MV-4-11 (cell line): ENCODE measurements at regions not wholly inside any gene's neighbourhood (a gene's known extent, or its start where the extent isn't known, plus 50 kb on each side); places are given as distances from the start of the nearest gene placed in this dataset.

Experiments used
- DNase-seq: peaks from one replicate; lab custom pipeline; 2025; lab: John Stamatoyannopoulos, UW

DNA sequence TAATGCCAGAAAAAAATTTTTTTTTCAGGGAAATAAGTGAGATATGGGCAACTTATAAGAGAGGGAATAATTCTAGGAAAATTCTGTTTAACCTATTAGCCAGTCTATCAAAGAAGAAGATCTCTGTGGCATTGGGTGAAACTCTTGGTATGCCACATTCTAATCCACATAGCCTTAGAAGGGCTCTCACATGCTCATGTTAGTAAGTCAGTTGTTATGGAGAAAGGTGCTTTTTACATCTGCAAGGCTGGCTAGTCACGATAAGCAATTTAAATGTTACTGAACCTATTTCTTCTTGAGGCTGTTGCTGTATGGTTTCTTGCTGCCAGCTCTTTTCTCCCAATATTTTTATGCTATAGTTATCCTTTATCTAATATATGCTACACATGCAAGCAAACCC, 89.9 kb upstream of the MAGI1 start:
- DNase-seq: no peak

DNA sequence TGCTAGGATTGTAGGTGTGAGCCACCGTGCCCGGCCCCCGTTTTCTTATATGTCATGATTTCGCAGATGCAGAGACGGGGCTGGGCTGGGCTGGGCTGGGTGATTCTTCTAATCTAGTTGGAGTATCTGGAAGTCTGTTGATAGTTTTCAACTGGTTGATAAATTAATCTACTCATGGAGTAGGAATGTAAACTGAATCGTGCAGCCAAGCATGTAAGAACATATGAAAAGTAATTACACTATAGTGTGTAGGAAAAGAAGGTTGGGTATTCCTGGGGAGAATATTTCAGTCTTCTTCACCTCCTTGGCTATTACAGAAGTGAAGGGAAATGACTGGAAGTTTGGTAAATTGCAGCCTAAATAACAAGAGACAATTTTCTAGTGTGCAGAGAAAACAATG, 82.6 kb upstream of the MAGI1 start:
- DNase-seq: no peak

DNA sequence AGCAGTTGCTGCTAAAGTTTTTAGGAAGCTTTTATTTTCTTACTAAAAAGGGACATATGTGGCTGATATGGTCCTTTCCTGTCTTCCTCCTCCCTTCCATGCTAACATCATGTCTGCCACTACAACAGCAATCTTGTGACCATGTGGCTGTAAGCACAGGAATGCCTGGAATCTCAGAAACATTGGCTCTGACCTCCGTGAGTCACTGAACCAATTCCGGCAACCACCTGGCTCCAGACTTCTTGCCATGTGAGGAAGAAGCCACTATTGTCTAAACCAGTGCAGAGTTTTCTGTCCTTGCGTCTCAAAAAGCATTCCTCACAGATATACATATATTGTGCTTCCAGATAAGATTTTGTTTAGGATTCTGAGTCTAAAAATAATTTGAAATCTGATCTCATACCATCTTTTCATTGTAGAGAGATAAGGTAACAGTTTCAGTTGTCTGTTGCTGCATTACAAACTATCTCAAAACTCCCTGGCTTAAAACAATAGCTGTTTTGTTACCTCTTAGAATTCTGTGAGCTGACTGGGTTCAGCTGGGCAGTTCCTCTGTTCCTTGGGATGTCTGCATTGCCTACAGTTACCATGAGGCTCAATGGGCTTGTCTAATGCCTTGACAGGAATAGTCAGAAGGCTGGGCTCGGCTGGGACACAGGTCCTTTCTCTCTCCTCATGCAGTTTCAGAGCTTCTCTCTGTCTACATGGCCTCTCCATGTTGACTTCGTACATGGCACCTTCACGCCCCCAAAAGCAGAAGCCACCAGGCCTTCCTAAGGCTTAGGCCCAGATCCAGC, 77.3 kb upstream of the MAGI1 start:
- no peak for DNase-seq

DNA sequence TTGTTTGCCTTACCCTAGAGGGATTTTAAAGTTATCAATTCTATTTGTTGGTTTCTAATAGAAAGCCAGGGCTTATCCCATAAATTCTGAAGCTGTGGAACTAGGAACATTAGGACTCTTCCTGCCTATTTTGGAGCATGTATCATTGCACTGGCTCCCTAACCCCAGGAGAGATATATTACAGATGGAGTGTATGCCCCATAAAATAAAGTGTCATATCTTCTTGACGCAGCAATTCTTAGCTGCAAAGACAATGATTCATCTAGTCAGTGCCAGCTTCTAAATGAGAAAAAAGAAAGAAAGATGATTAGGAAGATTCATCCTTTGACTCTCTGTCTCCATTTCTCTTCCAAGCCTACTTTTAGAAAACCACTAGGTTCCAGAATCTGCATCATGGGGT, 74.8 kb upstream of the MAGI1 start:
- no peak for DNase-seq

DNA sequence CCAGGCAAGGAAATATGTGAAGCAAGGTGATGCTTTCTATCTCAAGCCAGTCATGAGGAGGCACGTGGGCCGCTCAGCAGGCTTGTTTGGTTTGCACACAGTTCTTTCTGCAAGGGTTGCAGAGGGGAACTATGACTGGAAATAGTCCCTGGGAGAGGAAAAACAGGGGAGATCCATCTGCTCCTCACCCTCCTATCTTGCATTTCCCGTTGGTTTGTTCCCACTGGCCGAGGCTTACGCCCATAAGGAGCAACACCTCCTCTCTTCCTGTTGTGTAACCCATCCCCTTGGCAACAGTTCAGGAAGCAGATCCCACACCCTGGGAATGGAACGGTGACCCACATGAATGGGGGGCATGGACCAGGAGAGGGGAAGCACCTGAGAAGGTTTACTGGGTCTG, 72.1 kb upstream of the MAGI1 start:
- no peak for DNase-seq

DNA sequence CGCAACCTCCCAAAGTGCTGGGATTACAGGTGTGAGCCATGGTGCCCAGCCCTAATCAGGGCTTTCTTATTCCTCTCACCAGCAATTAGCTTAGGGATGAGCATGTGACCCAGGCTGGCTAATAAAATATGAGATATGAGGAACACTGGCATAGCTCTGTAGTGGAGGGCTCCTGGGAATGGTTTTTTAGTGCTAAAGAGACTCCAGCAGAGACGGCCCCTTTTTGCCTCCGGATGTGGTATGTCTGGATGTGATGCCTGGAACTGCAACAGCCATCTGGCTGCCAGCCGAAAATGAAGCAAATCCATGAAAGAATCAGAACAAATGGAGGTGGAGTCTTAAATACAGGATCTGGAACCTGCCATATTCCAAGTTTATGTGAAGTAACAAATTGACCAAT, 69.1 kb upstream of the MAGI1 start:
- no peak for DNase-seq

DNA sequence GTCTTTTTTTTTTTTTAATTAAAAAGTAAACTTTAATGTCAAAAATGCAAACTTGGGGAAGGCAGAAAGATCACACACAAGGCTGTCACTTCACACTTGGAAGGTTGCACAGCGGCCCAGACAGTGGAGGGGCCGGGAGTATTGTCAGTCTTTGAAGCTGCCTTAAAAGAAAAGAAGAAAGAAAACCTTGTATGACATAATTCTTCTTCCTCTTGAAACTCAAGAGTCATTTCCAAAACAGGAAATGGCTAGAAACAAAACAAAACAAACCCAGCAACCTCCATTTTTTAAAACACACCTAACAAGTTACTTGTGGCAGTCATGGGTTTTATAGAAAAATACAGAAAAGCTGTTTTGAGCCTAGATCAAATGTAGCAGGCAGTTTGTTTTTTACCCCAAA, 68.1 kb upstream of the MAGI1 start:
- DNase-seq: peak; percentile 52

DNA sequence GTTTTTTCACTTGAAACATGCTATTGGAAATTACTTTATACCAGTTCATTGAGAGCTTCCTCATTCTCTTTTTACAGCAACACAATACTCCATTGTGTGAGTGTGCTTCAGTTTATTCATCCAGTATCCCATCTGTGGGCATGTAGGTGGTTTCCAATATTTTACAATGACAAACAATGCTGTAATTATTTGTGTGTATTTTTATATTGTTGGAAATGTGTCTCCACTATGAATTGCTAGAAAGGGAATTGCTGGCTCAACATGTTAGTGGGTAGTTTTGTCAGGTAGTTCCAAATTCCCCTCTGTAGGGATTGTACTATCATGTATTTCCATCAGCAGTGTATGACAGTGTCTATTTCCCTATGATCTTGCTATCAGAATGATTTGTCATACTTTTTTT, 65.8 kb upstream of the MAGI1 start:
- DNase-seq: no peak

DNA sequence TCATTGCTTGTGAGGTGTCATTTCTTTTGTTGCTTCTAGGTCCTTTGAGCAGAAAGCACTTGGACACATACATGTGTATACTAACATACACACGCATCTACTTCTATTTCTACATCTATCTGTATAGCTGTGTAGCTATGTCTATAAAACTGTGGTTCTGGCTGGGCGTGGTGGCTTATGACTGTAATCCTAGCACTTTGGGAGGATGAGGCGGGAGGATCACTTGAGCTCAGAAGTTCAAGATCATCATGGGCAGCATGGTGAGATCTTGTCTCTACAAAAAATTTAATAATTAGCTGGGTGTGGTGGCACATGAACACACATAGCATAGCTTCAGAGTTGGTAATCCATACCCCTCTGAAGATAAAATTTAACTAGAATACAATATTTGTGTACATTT, 65.0 kb upstream of the MAGI1 start:
- no peak for DNase-seq

DNA sequence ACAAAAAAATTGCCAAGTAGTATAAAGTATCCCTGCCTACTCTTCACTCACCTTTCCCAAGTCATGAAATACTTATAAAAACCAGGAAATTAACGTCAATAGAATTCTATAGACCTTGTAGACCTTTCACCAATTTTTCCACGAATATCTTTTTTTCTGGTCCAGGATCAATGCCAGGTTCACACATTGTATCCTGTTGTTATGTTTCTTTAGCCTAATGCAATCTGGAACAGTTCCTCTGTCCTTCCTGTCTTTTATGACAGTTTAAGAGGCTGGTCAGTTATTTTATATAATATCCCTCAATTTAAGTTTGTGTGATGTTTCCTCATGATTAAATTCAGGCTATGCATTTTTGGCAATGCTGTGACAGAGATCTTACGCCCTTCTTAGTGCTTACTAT, 63.2 kb upstream of the MAGI1 start:
- DNase-seq: no peak

DNA sequence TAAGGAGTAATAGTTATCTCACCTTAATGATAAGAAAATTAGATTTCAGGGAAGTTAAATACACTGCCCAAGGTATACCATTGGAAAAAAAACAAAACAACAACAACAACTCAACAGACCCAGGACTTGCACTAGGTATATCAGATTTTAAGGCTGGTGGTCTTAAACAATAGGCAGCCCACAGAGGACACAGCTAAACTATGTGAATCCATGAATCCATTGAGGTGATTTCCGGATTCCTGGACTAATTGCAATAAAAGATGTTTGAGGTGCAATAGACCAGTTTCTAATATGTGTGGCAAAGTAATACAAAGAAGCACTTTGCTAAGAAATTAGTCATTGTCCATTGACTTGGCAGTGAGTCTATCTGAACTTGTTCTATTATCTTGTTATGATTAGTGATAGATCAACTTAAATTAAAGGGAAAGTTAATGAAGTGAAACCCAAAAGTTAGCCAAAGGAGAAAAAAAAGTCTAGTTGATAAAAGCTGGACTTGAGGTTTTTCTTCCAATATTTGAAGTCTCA, 60.9 kb upstream of the MAGI1 start:
- DNase-seq: no peak

DNA sequence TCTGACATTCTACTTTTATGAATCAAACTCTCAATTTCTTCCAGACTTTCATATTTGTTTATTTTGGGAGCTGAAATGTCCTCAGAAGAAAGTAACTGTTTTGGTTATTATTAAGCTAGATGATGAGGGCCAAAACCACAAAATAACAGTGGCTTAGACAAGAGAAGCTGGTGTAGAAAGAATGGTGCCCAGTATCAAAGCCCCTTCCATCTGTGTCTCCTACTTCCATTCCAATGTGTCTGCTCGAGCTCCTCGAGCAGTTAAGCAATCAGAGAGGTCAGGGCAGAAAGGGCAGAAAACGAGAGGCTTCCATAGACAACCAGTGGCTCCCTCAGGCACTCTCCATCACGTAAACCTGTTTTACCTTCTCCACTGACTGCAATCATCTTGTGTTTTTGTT, 59.7 kb upstream of the MAGI1 start:
- DNase-seq: no peak

DNA sequence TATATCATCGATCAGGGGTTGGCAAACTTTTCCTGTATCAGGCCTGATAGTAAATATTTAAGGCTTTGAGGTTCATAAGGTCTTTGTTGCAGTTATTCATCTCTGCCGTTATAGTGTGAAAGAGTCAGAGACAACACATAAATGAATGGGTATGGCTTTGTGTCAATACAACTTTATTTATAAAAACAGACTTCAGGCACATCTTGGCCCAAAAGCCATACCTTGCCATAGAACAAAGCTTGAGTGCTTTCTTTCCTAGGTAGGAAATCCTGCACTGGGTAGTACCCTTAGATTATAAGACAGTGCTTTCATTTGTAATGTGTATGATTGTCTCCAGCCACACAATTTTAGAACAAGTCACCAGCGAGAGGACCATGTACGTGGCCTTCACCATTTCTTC, 58.9 kb upstream of the MAGI1 start:
- DNase-seq: no peak

DNA sequence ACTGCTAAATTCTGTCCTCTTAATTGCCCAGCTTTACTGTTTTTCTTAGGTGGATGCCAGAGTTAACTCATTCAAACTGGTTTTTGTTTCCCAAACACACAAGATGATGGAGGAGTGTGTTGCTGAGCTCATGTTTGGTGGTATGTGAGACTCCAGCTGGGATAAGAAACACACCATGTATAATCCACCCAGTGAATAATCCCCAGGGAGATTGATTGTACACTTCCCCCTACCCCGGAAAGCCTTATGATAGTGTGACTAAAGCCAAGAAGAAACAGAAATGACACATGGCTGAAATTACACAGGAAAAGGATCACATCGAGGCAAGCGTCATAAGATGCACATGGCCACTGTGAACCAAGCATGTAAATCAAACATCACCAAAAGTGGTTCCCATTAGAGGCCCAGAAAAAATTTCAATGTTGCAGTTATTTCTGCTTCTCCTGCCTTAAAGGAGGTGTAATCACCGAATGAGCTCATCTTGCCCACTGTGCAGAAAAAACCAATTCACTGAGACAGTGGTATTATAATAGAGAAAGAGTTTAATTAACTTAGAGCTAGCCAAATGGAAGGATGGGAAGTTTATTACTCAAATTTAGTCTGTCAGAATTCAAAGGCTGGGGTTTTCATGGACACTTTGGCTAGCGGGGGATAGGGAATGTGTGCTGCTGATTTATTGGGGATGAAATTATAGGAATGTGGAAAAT, 56.7 kb upstream of the MAGI1 start:
- DNase-seq: peak; percentile 30

DNA sequence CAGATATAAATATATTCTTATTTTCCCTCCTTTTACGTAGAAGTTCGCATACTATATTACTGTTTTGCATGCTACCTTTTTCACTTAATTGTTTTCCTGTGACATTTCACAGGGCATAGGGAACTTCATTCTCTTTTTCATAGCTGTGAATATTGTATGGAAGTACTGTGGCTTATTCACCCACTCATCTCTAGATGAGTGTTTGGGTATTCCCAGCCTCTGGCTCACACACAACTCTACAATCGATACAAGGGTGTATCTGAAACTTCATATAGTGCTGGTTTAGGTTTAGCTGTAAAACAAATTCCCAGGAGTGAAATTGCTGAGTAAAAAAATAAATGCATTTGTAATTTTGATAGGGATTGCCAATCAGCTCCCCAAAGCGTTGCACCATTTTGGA, 55.3 kb upstream of the MAGI1 start:
- DNase-seq: no peak

DNA sequence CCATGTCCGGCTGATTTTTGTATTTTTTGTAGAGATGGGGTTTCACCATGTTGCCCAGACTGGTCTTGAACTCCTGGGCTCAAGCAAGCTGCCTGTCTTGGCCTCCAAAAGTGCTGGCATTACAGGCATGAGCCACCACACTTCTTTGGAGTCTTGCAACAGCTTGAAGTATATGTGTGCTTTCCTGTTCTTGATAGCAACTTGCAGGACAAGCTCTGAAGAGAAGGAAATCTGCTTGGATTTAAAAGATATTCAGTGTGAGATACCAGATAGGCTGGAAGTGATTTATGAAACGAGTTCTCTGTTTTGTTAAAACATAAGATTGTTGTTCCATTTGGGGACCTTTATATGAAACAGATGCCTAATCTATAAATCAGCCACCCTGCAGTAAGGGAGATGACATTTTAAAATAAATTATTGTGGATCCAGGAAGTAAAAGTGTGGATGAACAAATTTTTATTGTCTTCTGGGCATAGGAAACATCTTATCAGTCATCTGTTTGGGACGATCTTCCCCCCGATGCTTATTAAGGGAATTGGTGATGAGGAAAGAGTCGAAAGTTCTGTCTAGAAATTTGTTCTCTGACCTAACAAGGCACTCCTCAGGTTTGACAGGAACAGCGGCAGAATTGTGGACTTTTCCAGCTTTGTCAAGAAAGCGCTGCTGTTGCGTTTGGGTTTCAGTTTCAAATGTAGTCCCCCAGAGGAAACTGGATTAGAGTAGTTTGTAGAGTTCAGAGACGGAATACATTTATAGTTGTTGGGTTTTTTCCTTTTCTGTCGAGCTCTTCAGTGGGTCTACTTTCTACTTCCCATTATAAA, 53.7 kb upstream of the MAGI1 start:
- DNase-seq: peak; percentile 18
